ENCODE measurements at regions not wholly inside any gene's neighbourhood (a gene's known extent, or its start where the extent isn't known, plus 50 kb on each side); places are given as distances from the start of the nearest gene placed in this dataset.

DNA sequence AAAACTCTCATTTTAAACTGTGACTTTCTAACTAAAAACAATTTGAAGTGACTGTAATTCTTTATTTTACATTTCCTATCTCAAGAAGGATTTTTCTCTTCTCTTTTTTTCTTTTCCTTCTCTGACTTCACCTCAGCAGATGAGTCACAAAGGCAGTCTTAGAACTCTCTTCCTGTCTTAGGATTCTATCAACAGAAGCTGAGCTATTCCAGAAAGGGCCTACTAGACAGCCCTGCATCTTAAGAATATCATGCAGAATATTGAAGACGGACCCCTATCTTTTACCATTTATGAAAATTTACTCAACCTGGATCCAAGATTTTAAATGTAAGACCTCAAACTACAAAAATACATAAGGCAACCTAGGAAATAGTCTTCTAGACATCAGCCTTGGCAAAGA is 365.7 kb upstream of the SEMA3C start:
- no peak for DNase-seq
- no peaks in the 10 kb centered on the region for H3K27me3 Mint-ChIP-seq (ENCODE audit: insufficient read depth, unreplicated experiment)
- intact Hi-C loops (cut with micrococcal nuclease; ENCODE audit: unreplicated experiment): no loop called here
- H3K4me3 Mint-ChIP-seq (ENCODE audit: unreplicated experiment): no peak overlapping the region
- no peaks in the 10 kb centered on the region for H3K4me1 ChIP-seq
- TF ChIP-seq, protein P1, sequence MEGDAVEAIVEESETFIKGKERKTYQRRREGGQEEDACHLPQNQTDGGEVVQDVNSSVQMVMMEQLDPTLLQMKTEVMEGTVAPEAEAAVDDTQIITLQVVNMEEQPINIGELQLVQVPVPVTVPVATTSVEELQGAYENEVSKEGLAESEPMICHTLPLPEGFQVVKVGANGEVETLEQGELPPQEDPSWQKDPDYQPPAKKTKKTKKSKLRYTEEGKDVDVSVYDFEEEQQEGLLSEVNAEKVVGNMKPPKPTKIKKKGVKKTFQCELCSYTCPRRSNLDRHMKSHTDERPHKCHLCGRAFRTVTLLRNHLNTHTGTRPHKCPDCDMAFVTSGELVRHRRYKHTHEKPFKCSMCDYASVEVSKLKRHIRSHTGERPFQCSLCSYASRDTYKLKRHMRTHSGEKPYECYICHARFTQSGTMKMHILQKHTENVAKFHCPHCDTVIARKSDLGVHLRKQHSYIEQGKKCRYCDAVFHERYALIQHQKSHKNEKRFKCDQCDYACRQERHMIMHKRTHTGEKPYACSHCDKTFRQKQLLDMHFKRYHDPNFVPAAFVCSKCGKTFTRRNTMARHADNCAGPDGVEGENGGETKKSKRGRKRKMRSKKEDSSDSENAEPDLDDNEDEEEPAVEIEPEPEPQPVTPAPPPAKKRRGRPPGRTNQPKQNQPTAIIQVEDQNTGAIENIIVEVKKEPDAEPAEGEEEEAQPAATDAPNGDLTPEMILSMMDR (IDR thresholded peaks at IDR 0.05; ENCODE audit: insufficient read depth in 1 of 2, low read depth in 1 of 2, low read length in 1 of 2, severe bottlenecking in 1 of 2, unreplicated experiment in 1 of 2): no peak
- peaks cover 10% of the 10 kb centered on the region for H3K9me3 Mint-ChIP-seq (ENCODE audit: unreplicated experiment)
- peaks cover 11% of the 10 kb centered on the region for H3K4me1 Mint-ChIP-seq (ENCODE audit: low read depth, unreplicated experiment)
- no peak overlapping the region for H3K27ac Mint-ChIP-seq (ENCODE audit: unreplicated experiment)
- no peaks in the 10 kb centered on the region for H3K27me3 ChIP-seq (replicated peaks; ENCODE audit: control insufficient read depth, insufficient read depth, low read length)
- ChIA-PET CTCF (no interaction called here), POLR2A (no interaction called here)
- no peak overlapping the region for H3K4me3 ChIP-seq (ENCODE audit: low read depth, low read length)
- H3K36me3 Mint-ChIP-seq (ENCODE audit: insufficient read depth, unreplicated experiment): no peaks in the 10 kb centered on the region
- no peaks in the 10 kb centered on the region for H3K9me3 ChIP-seq
- H3K36me3 ChIP-seq (ENCODE audit: control insufficient read depth, insufficient read depth, low read length): no peaks in the 10 kb centered on the region
- BruUV-seq (replicated peaks): no TSS peak

DNA sequence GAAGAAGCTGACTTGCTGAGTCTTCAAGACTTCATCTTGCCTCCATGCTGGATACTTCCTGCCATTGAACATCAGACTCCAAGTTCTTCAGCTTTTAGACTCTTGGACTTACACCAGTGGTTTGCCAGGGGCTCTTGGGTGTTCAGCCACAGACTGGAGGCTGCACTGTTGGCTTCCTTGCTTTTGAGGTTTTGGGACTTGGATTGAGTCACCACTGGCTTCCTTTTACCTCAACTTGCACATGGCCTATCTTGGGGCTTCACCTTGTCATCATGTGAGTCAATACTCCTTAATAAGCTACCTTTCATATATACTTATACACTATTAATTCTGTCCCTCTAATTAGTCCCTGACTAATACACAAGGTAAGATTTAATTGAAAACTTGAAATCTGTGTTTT is 361.7 kb upstream of the SEMA3C start:
- no TSS peak for BruUV-seq (replicated peaks)
- no peaks in the 10 kb centered on the region for H3K36me3 ChIP-seq (ENCODE audit: control insufficient read depth, insufficient read depth, low read length)
- ChIA-PET POLR2A (no interaction called here), CTCF (no interaction called here)
- H3K4me1 Mint-ChIP-seq (ENCODE audit: low read depth, unreplicated experiment): peaks cover 11% of the 10 kb centered on the region
- no peak for DNase-seq
- H3K4me3 Mint-ChIP-seq (ENCODE audit: unreplicated experiment): no peak overlapping the region
- H3K9me3 ChIP-seq: no peaks in the 10 kb centered on the region
- no peaks in the 10 kb centered on the region for H3K4me1 ChIP-seq
- no peaks in the 10 kb centered on the region for H3K27me3 ChIP-seq (replicated peaks; ENCODE audit: control insufficient read depth, insufficient read depth, low read length)
- TF ChIP-seq, protein P1 (IDR thresholded peaks at IDR 0.05; ENCODE audit: insufficient read depth in 1 of 2, low read depth in 1 of 2, low read length in 1 of 2, severe bottlenecking in 1 of 2, unreplicated experiment in 1 of 2): no peak
- intact Hi-C loops (cut with micrococcal nuclease; ENCODE audit: unreplicated experiment): no loop called here
- no peaks in the 10 kb centered on the region for H3K27me3 Mint-ChIP-seq (ENCODE audit: insufficient read depth, unreplicated experiment)
- H3K4me3 ChIP-seq (ENCODE audit: low read depth, low read length): no peak overlapping the region
- no peak overlapping the region for H3K27ac Mint-ChIP-seq (ENCODE audit: unreplicated experiment)
- H3K9me3 Mint-ChIP-seq (ENCODE audit: unreplicated experiment): peaks cover 10% of the 10 kb centered on the region
- no peaks in the 10 kb centered on the region for H3K36me3 Mint-ChIP-seq (ENCODE audit: insufficient read depth, unreplicated experiment)

DNA sequence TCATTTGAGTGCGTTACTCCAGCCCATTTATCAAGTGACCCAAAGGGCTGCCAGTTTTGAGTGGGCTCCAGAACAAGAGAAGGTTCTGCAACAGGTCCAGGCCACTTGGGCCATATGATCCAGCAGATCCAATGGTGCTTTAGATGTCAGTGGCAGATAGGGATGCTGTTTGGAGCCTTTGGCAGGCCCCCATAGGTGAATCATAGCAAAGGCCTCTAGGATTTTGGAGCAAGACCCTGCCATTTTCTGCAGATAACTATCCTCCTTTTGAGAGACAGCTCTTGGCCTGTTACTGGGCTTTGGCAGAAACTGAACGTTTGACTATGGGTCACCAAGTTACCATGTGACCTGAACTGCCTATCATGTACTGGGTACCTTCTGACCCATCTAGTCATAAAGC is 358.8 kb upstream of the SEMA3C start:
- H3K36me3 ChIP-seq (ENCODE audit: control insufficient read depth, insufficient read depth, low read length): no peaks in the 10 kb centered on the region; the same call in 1 of the 2 replicates
- Mint-ChIP-seq H3K9me3 (ENCODE audit: unreplicated experiment) (no peaks in the 10 kb centered on the region), H3K4me3 (ENCODE audit: unreplicated experiment) (no peak overlapping the region), H3K27ac (ENCODE audit: unreplicated experiment) (no peak overlapping the region), H3K4me1 (ENCODE audit: low read depth, unreplicated experiment) (no peaks in the 10 kb centered on the region), H3K36me3 (ENCODE audit: insufficient read depth, unreplicated experiment) (no peaks in the 10 kb centered on the region), H3K27me3 (ENCODE audit: insufficient read depth, unreplicated experiment) (no peaks in the 10 kb centered on the region)
- BruUV-seq (replicated peaks): no TSS peak
- ChIA-PET CTCF (no interaction called here), POLR2A (no interaction called here)
- intact Hi-C loops (cut with micrococcal nuclease; ENCODE audit: unreplicated experiment): no loop called here
- no peak overlapping the region for H3K4me3 ChIP-seq (ENCODE audit: low read depth, low read length)
- TF ChIP-seq, protein P1 (IDR thresholded peaks at IDR 0.05; ENCODE audit: insufficient read depth in 1 of 2, low read depth in 1 of 2, low read length in 1 of 2, severe bottlenecking in 1 of 2, unreplicated experiment in 1 of 2): no peak
- no peaks in the 10 kb centered on the region for H3K9me3 ChIP-seq
- DNase-seq: no peak
- H3K4me1 ChIP-seq: no peaks in the 10 kb centered on the region
- no peaks in the 10 kb centered on the region for H3K27me3 ChIP-seq (replicated peaks; ENCODE audit: control insufficient read depth, insufficient read depth, low read length)
